ENCODE measurements at regions not wholly inside any gene's neighbourhood (a gene's known extent, or its start where the extent isn't known, plus 50 kb on each side); places are given as distances from the start of the nearest gene placed in this dataset.

DNA sequence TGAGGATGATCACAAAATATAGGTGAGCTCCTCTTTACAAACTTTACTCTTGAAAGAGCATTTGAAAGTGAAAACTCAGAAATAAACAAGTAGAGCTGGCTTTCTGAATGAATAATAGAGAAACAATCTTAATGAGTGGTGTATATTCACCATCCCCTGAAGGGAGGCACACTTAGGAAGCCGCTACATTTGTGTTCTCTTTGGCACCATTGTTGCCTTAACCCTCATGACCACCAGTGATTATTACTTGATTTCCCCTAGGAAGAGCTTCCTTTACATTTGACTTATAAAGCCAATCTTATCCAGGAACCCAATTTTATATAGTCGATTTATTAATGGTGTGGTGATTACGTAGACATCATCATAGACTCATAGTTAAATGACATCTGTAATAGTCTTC is 883.9 kb downstream of the TBL1XR1 start:
- CTCF ChIA-PET, result no interaction called here

DNA sequence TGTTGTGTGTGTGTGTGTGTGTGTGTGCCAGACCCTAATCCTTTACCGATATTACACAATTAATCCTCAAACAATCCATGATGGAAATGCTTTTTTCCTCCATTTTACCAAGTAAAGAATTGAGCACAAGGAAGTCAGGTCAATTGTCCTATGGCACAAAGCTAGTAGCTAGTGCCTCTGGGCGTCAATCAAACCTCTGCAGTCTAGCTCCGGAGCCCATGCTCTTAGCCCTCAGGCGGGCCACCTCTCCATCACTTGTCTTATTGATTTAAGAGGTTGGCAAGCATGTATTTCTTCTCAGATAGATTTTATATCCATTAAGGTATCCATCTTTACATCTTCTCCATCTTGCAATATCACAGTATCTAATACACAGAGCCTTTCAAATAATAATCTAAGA is 886.6 kb downstream of the TBL1XR1 start:
- Histone ChIP-seq H3K27me3 (ENCODE audit: insufficient read depth, low read depth) (no peaks in the 10 kb centered on the region), H3K79me2 (ENCODE audit: low read depth) (no peaks in the 10 kb centered on the region), H2AFZ (no peak overlapping the region), H3K9me3 (ENCODE audit: insufficient read depth, low read depth) (no peaks in the 10 kb centered on the region), H3K4me1 (replicated peaks; ENCODE audit: insufficient read depth) (no peaks in the 10 kb centered on the region), H3K9me2 (ENCODE audit: insufficient read depth) (no peaks in the 10 kb centered on the region), H3K27ac (no peak overlapping the region), H4K20me1 (ENCODE audit: insufficient read depth) (no peaks in the 10 kb centered on the region), H3F3A (ENCODE audit: insufficient read depth, low read depth) (no peaks in the 10 kb centered on the region), H3K4me3 (no peak overlapping the region), H3K36me3 (ENCODE audit: low read depth) (no peaks in the 10 kb centered on the region), H3K4me2 (no peak overlapping the region)
- ChIA-PET POLR2A (ENCODE audit: unreplicated experiment) (no interaction called here), CTCF (no interaction called here)
- BruUV-seq (replicated peaks), result no TSS peak
- intact Hi-C loops (cut with micrococcal nuclease; ENCODE audit: unreplicated experiment), result no loop called here
- TF ChIP-seq, protein P1, sequence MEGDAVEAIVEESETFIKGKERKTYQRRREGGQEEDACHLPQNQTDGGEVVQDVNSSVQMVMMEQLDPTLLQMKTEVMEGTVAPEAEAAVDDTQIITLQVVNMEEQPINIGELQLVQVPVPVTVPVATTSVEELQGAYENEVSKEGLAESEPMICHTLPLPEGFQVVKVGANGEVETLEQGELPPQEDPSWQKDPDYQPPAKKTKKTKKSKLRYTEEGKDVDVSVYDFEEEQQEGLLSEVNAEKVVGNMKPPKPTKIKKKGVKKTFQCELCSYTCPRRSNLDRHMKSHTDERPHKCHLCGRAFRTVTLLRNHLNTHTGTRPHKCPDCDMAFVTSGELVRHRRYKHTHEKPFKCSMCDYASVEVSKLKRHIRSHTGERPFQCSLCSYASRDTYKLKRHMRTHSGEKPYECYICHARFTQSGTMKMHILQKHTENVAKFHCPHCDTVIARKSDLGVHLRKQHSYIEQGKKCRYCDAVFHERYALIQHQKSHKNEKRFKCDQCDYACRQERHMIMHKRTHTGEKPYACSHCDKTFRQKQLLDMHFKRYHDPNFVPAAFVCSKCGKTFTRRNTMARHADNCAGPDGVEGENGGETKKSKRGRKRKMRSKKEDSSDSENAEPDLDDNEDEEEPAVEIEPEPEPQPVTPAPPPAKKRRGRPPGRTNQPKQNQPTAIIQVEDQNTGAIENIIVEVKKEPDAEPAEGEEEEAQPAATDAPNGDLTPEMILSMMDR (conservative IDR thresholded peaks at IDR 0.05), result no peak
- no peak for TF ChIP-seq EZH2 (IDR thresholded peaks at IDR 0.05; ENCODE audit: low read depth)
- DNase-seq, result no peak

More for the DNA sequence above, 883.9 kb downstream of the TBL1XR1 start:
- H3K9me2 ChIP-seq (ENCODE audit: insufficient read depth), result no peaks in the 10 kb centered on the region
- TF ChIP-seq EZH2 (IDR thresholded peaks at IDR 0.05; ENCODE audit: low read depth), result no peak
- TF ChIP-seq, protein P1 (conservative IDR thresholded peaks at IDR 0.05), result no peak
- intact Hi-C loops (cut with micrococcal nuclease; ENCODE audit: unreplicated experiment), result no loop called here
- H3K4me3 ChIP-seq, result no peak overlapping the region
- peak in 1 of 2 experiments; percentile 12 for DNase-seq
- H2AFZ ChIP-seq, result no peak overlapping the region
- H3F3A ChIP-seq (ENCODE audit: insufficient read depth, low read depth), result no peaks in the 10 kb centered on the region
- no peak overlapping the region for H3K4me2 ChIP-seq
- POLR2A ChIA-PET (ENCODE audit: unreplicated experiment), result no interaction called here
- H3K4me1 ChIP-seq (replicated peaks; ENCODE audit: insufficient read depth), result no peaks in the 10 kb centered on the region
- H3K27ac ChIP-seq, result no peak overlapping the region
- BruUV-seq (replicated peaks), result no TSS peak
- H3K79me2 ChIP-seq (ENCODE audit: low read depth), result no peaks in the 10 kb centered on the region
- no peaks in the 10 kb centered on the region for H3K9me3 ChIP-seq (ENCODE audit: insufficient read depth, low read depth)
- no peaks in the 10 kb centered on the region for H3K36me3 ChIP-seq (ENCODE audit: low read depth)
- H3K27me3 ChIP-seq (ENCODE audit: insufficient read depth, low read depth), result no peaks in the 10 kb centered on the region
- H4K20me1 ChIP-seq (ENCODE audit: insufficient read depth), result no peaks in the 10 kb centered on the region

DNA sequence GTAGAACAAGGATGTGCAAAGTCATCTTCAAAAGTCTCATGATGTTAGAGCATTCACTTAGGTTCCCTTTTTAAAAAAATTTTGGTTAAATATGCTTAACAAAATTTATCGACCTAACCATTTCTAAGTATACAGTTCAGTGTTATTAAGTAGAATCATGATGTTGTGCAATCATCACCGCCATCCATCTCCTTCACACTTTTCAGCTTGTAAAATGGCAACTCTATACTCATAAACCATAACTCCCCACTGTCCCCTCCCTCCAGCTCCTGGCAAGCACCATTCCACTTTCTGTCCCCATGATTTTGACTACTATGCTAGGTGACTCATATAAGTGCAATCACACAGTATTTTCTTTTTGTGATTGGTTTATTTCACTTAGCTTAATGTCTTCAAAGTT is 895.0 kb downstream of the TBL1XR1 start:
- Histone ChIP-seq H3K4me1 (replicated peaks; ENCODE audit: insufficient read depth) (no peaks in the 10 kb centered on the region), H3K9me2 (ENCODE audit: insufficient read depth) (no peaks in the 10 kb centered on the region), H3F3A (ENCODE audit: insufficient read depth, low read depth) (no peaks in the 10 kb centered on the region), H3K4me3 (no peak overlapping the region), H3K36me3 (ENCODE audit: low read depth) (no peaks in the 10 kb centered on the region), H3K27ac (no peak overlapping the region), H3K27me3 (ENCODE audit: insufficient read depth, low read depth) (no peaks in the 10 kb centered on the region), H3K4me2 (no peak overlapping the region), H2AFZ (no peak overlapping the region), H4K20me1 (ENCODE audit: insufficient read depth) (no peaks in the 10 kb centered on the region), H3K9me3 (ENCODE audit: insufficient read depth, low read depth) (no peaks in the 10 kb centered on the region), H3K79me2 (ENCODE audit: low read depth) (no peaks in the 10 kb centered on the region)
- BruUV-seq (replicated peaks), result no TSS peak
- POLR2A ChIA-PET (ENCODE audit: unreplicated experiment), result interaction anchor here (0.6 kb wide), 1 partner anchor 422 kb away, joined by 5 read pairs; no protein-coding TSS in a partner anchor
- CTCF ChIA-PET, result no interaction called here
- intact Hi-C loops (cut with micrococcal nuclease; ENCODE audit: unreplicated experiment), result no loop called here
- no peak for TF ChIP-seq EZH2 (IDR thresholded peaks at IDR 0.05; ENCODE audit: low read depth)
- TF ChIP-seq, protein P1 (conservative IDR thresholded peaks at IDR 0.05), result no peak
- DNase-seq, result no peak

Data from PC-9 (cell line).